GM12875 (cell line): ENCODE measurements at regions not wholly inside any gene's neighbourhood (a gene's known extent, or its start where the extent isn't known, plus 50 kb on each side); places are given as distances from the start of the nearest gene placed in this dataset.

Experiments
- H3K4me3 ChIP-seq: one replicate; pipeline ENCODE4 v1.5.1; 2011; ENCODE audit warnings: low read depth, low read length, control low read depth
- CTCF ChIP-seq: IDR thresholded peaks from 2 replicates; pipeline ENCODE4 v1.5.1; 2011; ENCODE audit warnings: low read depth, mild to moderate bottlenecking, control low read depth, inconsistent platforms, low read length, moderate library complexity, borderline replicate concordance; ENCODE audit not compliant: insufficient read depth

GRCh38 chr1:36576551-36577110, 93.9 kb upstream of the CSF3R start:
- no peak overlapping the region for H3K4me3 ChIP-seq
- no peak for TF ChIP-seq CTCF

DNA sequence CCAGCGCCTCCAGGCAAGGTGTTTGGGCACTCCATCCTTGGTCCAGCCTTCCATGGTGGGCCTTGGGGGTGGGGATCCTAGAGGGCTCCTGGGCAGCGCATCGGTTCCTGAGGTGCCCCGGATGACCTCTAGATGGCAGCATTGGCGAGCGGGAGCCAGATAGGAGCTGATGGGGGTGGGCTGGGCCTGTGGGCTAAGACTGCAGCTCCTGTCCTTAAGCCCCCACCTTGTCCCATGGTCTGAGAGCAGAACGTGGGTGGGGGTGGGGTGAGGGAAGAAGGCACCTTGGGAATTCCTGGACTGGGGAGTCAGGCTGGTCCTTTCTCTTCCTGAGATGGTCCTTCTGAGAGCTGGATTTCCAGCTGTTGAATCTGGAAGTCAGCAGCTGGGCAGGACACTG, 93.4 kb upstream of the CSF3R start:
- peak; percentile 96 for TF ChIP-seq CTCF
- H3K4me3 ChIP-seq = no peak overlapping the region

GRCh38 chr1:36573445-36573844, 90.7 kb upstream of the CSF3R start:
- H3K4me3 ChIP-seq = no peak overlapping the region
- no peak for TF ChIP-seq CTCF

DNA sequence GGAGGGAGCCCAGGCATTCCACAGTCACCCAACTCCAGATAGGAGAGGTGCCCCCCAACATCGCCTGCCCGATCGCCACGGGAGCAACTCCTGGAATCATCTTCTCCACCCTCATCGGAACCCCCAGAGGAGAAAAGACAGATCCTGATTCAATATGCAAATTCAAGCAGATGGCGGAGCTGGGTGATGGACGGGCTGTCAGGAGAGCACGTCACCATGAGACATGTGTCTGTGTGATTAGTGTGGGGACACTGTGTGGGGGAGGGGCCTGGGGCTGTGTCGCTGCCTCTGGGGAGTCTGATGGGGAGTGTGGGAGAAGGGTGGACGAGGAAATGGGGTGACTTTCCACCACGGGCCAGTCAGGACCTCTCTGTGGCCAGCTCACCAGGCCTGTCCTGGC, 90.2 kb upstream of the CSF3R start:
- no peak for TF ChIP-seq CTCF
- no peak overlapping the region for H3K4me3 ChIP-seq

DNA sequence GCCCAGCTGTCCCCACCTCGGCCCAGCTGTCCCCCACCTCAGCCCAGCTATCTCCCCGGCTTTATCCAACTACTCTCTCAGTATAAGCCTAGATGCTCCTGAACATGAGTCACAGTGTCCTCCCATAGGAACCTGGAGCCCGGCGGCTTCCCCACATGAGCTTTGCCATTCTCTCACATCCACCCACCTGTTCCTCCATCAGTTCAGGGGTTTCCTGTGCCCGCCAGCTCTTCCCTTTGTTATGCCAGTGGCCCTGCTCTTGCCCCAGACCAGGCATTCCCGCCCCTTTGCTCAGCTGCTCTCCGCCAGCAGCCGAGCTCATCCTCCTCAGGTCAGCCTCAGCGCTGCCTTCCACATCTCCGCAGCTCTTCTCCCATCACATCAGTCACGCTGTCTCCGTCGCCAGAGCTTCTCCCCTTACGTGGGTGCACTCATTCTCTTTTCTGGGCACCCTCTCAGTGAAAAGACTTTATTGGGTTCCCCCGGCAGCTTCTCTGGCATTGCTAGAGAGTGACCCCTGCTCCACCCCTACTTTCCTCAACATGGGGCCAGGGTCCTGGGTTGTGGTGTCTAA, 89.5 kb upstream of the CSF3R start:
- H3K4me3 ChIP-seq = no peak overlapping the region
- TF ChIP-seq CTCF = no peak

DNA sequence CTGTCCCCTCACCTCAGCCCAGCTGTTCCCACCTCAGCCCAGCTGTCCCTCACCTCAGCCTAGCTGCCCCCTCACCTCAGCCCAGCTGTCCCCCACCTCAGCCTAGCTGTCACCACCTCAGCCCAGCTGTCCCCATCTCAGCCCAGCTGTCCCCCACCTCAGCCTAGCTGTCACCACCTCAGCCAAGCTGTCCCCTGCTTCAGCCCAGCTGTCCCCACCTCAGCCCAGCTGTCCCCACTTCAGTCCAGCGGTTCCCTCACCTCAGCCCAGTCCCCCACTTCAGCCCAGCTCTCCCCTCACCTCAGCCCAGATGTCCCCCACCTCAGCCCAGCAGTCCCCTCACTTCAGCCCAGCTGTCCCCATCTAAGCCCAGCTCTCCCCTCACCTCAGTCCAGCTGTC, 88.4 kb upstream of the CSF3R start:
- H3K4me3 ChIP-seq = no peak overlapping the region
- TF ChIP-seq CTCF = no peak

- no peak overlapping the region for H3K4me3 ChIP-seq
- no peak for TF ChIP-seq CTCF
Measured at GRCh38 chr1:36570478-36571060, 87.9 kb upstream of the CSF3R start.
